Hepatocyte (in vitro differentiated cells): ENCODE measurements at regions not wholly inside any gene's neighbourhood (a gene's known extent, or its start where the extent isn't known, plus 50 kb on each side); places are given as distances from the start of the nearest gene placed in this dataset.

Experiments
- CTCF ChIP-seq: fragments of 200-600 bp; sonication (generic); IDR thresholded peaks from 2 replicates; pipeline ENCODE4 v1.5.1; 2016; ENCODE audit warnings: antibody characterized with exemption, mild to moderate bottlenecking; ENCODE audit not compliant: poor library complexity
- EZH2 ChIP-seq: fragments of 200-600 bp; sonication (generic); IDR thresholded peaks from 2 replicates; pipeline ENCODE4 v1.6.1; 2016; ENCODE audit warnings: antibody characterized with exemption, mild to moderate bottlenecking, borderline replicate concordance
- EZH2phosphoT487 ChIP-seq: fragments of 200-600 bp; sonication (generic); IDR thresholded peaks from one replicate; pipeline ENCODE4 v1.6.1; 2018; ENCODE audit warnings: antibody characterized with exemption, mild to moderate bottlenecking, low read depth, moderate library complexity; ENCODE audit not compliant: unreplicated experiment, severe bottlenecking

GRCh38 chr9:20032413-20033006 lies 243.7 kb upstream of the SLC24A2 start:
- no peak for TF ChIP-seq CTCF
- TF ChIP-seq EZH2, result no peak
- TF ChIP-seq EZH2phosphoT487, result no peak
